Lung microvascular endothelial cell (primary cell): ENCODE measurements at regions not wholly inside any gene's neighbourhood (a gene's known extent, or its start where the extent isn't known, plus 50 kb on each side); places are given as distances from the start of the nearest gene placed in this dataset.
"Not testable (repeated sequence)": the region's sequence is repeated elsewhere in the genome, so short reads cannot be mapped to it uniquely, and the experiment has no call there.

Experiments used
- DNase-seq, 2 donors: peaks; one replicate each; pipeline versions ENCODE4 v3.0.0 to v3.0.0-alpha.2; 2010; ENCODE audit warnings: low read depth in 2 of 2

GRCh38 chr6:167208819-167209576 lies 51.2 kb upstream of the GPR31 start:
- no peak for DNase-seq

GRCh38 chr6:167209577-167209975 lies 51.8 kb upstream of the GPR31 start:
- DNase-seq = no peak

- no peak for DNase-seq
Observed at GRCh38 chr6:167210375-167211294, 52.9 kb upstream of the GPR31 start.

- DNase-seq = no peak
Observed at GRCh38 chr6:167211295-167211648, 53.5 kb upstream of the GPR31 start.

GRCh38 chr6:167211881-167212712 lies 54.3 kb upstream of the GPR31 start:
- DNase-seq = no peak

GRCh38 chr6:167212713-167213005 lies 54.9 kb upstream of the GPR31 start:
- no peak for DNase-seq

- DNase-seq = no peak
Observed at GRCh38 chr6:167214206-167214605, 56.4 kb upstream of the GPR31 start.

GRCh38 chr6:167215429-167216250 lies 57.9 kb upstream of the GPR31 start:
- DNase-seq = not testable (repeated sequence)

- DNase-seq = not testable (repeated sequence)
Observed at GRCh38 chr6:167216390-167217050, 58.7 kb upstream of the GPR31 start.

- not testable (repeated sequence) for DNase-seq
Observed at GRCh38 chr6:167217073-167217472, 59.3 kb upstream of the GPR31 start.

GRCh38 chr6:167217951-167218759 lies 60.4 kb upstream of the GPR31 start:
- peak; percentile 29 to 52 for DNase-seq

- not testable (repeated sequence) for DNase-seq
Observed at GRCh38 chr6:167219079-167219478, 61.3 kb upstream of the GPR31 start.

- DNase-seq = no peak
Observed at GRCh38 chr6:167219967-167220512, 62.3 kb upstream of the GPR31 start.

GRCh38 chr6:167221400-167222201 lies 63.8 kb upstream of the GPR31 start:
- no peak for DNase-seq

GRCh38 chr6:167225566-167226382 lies 65.3 kb upstream of the UNC93A start:
- not testable (repeated sequence) for DNase-seq

- DNase-seq = no peak
Observed at GRCh38 chr6:167226383-167226685, 64.8 kb upstream of the UNC93A start.

GRCh38 chr6:167226791-167227190 lies 64.3 kb upstream of the UNC93A start:
- DNase-seq = no peak

GRCh38 chr6:167227984-167228383 lies 63.1 kb upstream of the UNC93A start:
- DNase-seq = no peak
